Activated naive CD4-positive, alpha-beta T cell treated with anti-CD3 and anti-CD28 coated beads, Interleukin-2, amount 50 U/mL, for 16 hours (primary cell): ENCODE measurements at regions not wholly inside any gene's neighbourhood (a gene's known extent, or its start where the extent isn't known, plus 50 kb on each side); places are given as distances from the start of the nearest gene placed in this dataset.
"Not testable (repeated sequence)": the region's sequence is repeated elsewhere in the genome, so short reads cannot be mapped to it uniquely, and the experiment has no call there.

Experiments used
- DNase-seq: peaks from one replicate; pipeline ENCODE4 v3.0.0-alpha.2; 2020

GRCh38 chr14:83153081-83153480 is 1619.4 kb upstream of the SEL1L start:
- DNase-seq: no peak

GRCh38 chr14:83162361-83162929 is 1628.8 kb upstream of the SEL1L start:
- DNase-seq: no peak

DNA sequence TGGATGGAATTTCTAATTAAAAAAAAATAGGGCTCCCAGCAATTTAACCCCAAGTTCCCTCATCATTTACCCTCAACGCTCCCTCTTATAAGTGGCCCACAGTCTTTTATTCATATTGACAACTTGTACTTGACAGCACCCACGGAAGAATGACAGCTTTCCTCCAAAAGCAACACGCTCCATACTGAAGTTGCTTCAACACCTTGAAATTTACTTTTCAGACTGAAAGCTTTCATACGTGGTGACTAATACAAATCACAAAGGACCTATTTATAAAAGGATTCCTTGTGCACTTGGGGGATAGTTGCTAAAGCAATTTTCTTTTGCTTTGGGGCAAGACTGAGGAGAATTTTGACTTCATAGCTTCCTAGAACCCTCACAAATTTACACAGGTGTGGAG is 1629.4 kb upstream of the SEL1L start:
- DNase-seq: no peak

- DNase-seq: no peak
Measured at GRCh38 chr14:83164016-83164415, 1630.4 kb upstream of the SEL1L start.

DNA sequence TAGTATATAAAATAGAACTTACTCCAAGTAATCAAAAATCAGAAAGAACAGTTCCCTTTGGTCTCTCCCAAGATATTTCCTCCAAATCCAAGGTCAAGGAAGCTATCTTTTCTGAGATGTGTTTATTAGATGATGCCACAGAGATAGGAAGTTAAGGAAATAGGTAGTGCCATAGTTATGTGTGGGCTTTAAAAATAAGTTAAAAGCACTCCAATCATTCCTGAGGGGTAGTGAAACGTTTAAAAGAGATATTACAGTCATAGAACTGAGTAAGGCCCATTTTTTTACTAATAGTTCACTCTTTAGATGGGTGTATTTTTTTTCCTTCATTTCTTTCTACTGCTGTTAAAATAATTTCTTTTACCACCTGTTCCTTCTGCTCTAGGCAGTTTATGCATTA is 1630.9 kb upstream of the SEL1L start:
- DNase-seq: no peak

DNA sequence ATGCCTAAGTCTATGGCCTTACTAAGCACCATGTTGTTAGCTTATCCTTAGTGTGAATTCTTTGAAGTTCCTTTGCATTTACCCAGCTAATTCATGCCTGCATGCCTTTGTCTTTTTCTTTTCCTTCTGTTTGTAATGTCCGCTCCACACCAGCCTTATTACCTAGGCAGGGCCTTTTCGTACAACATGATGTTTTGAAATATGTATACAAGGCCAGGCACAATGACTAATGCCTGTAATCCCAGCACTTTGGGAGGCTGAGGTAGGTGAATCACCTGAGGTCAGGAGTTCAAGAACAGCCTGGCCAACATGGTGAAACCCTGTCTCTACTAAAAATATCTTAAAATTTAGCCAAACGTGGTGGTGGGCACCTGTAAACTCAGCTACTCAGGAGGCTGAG is 1636.5 kb upstream of the SEL1L start:
- DNase-seq: no peak

DNA sequence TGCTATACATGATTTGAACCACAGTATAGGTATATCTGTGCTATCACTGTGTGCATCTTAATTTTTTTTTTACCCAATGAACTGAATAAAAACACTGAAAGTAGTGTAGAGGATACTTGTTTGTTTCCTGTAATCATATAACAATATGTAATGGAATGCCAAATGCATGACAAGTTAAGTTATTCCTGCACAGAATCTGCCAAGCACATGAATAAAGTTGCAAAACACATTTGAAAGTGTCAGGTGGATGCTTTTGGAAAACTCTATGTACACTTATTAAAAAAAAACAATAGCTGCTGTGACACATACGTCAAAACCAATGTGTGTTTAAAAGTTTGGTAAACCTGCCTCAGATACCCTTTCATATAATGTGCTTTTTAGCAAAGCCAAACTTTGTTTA is 1638.1 kb upstream of the SEL1L start:
- no peak for DNase-seq

- no peak for DNase-seq
Measured at GRCh38 chr14:83172363-83172762, 1638.7 kb upstream of the SEL1L start.

- DNase-seq: no peak
Measured at GRCh38 chr14:83173687-83174086, 1640.0 kb upstream of the SEL1L start.

DNA sequence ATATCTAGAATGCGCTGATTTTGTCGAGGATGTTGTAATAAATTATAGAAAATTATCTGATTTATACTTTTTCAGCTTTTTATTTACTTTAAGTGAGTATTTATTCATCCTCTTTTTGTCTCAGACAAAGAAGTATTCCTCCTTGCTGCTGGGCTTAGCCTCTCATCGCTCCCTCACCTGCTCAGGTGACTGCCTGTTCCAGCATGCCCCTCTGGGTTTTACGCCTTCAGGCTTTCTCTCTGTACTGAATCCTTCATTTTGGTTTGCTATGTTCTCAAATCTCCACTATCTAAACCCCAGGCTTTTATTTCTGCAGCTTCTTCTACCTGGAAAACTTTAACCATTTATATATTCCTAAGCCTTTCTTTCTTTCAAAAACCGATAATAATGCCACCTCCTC is 1650.9 kb upstream of the SEL1L start:
- DNase-seq: no peak

DNA sequence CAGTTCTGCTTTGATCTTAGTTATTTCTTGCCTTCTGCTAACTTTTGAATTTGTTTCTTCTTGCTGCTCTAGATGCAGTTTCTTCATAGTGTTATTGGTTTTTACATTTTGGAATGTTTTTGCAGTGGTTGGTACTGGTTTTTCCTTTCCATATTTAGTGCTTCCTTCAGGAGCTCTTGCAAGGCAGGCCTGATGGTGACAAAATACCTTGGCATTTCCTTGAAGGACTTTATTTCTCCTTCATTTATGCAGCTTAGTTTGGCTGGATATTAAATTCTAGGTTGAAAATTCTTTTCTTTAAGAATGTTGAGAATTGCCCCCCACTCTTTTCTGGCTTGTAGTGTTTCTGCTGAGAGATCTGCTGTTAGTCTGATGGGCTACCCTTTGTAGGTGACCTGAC is 1654.7 kb upstream of the SEL1L start:
- DNase-seq: not testable (repeated sequence)

GRCh38 chr14:83196236-83196635 is 1662.6 kb upstream of the SEL1L start:
- DNase-seq: no peak

DNA sequence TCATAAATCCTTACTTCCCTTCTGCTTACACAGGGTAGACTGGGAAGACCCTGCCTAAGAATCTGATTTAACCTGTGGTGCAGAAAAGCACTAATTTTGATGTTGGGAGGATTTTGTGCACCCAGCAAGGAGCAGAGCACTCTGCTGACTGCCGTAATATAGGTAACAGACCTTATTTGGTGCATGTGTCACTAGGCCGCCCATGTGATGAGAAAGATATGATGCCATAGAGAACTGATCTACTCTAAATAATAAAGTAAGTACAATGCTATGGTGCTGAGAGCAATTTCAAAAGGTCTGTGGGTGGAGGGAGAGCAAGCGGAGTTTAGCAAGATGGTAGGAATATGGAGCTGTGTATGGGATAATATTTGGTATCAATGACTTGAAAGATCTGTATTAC is 1663.6 kb upstream of the SEL1L start:
- DNase-seq: no peak

GRCh38 chr14:83207550-83207949 is 1673.9 kb upstream of the SEL1L start:
- DNase-seq: no peak

DNA sequence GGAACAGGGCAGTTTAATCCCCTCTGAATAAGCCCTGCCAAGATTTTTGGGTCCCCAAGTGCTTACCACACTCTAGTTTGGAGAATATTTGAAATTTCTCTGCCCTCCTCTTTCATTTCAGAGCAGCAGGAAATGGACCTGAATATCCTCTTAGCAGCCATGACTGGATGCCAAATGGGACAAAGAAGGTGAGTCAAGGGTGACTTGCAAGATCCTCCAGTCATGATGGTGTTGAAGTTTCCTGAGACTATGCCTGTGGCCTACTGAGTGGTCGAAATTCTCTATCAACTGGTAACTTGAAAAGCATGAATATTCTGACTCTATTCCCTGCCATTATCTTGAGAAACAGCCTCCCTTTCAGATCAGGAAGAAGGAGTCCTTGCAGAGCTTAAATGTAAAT is 1674.7 kb upstream of the SEL1L start:
- no peak for DNase-seq

DNA sequence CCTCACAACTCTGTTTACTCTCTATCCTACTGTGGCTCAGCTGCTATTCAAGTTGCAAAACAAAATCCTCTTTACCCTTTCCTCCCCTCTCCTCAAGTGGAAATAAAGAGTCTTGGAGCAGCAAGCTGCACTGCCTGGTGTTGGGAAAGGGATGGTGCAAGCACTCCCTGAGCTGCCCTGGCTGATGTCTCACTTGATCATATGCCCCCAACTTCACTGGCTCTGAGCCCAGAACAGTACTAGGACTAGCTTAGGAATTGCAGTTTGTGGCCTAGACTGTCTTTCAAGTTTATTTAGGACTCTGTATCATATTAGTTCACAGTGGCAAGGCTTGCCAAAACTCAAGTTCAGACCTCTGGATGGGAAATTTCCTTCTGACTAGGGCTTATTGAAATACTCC is 1683.8 kb upstream of the SEL1L start:
- DNase-seq: no peak

GRCh38 chr14:83247924-83248639 is 1714.4 kb upstream of the SEL1L start:
- DNase-seq: no peak

GRCh38 chr14:83251402-83251801 is 1717.7 kb upstream of the SEL1L start:
- no peak for DNase-seq

- DNase-seq: no peak
Measured at GRCh38 chr14:83253870-83254269, 1720.2 kb upstream of the SEL1L start.

DNA sequence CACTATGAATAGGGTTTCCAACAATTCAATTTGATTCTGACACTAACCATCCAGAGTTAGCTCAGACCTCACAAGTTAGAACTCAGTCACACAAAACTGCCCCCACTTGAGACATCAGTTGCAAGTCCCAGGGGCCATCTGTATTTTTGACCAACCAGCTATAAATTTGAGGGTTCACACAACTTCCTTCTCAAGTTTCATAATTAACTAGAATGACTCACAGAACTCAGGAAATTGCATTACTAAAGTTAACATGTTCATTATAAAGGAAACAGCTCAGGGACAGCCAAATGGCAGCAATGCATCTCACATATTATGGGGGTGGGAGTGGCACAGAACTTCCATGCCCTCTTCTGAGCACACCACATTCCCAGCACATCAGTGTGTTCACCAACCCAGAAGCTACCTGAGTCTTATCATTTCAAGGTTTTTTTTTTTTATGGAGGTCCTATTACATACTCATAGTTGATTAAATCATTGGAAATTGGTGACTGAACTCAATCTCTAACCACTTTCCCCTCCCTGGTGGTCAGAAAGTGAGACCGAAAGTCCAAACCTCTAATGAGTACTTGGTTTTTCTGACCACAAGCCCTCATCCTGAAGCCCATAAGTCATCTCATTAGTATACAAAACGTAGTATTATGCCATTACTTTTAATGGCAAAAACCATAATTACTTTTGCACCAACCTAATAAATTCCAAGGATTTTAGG is 1721.5 kb upstream of the SEL1L start:
- no peak for DNase-seq

DNA sequence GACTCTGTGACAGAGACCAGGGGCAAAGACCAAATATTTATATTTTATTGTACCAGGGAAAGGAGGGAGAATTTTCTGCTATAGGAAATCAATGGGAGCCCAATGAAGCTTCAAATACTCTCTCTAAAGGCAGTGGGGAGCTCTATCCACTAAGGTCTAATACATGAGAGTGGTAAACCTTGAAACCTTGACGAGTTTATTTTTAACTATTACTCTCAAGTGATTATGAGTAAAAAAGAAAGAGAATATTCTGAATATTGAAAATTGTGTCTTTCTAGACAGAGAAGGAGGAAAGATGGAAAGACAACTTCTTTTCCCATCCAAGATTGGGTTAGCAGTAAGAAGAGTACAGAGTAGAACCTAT is 1722.1 kb upstream of the SEL1L start:
- no peak for DNase-seq

GRCh38 chr14:83257466-83258439 is 1724.1 kb upstream of the SEL1L start:
- DNase-seq: no peak

GRCh38 chr14:83260751-83261150 is 1727.1 kb upstream of the SEL1L start:
- no peak for DNase-seq
